ENCODE measurements at regions not wholly inside any gene's neighbourhood (a gene's known extent, or its start where the extent isn't known, plus 50 kb on each side); places are given as distances from the start of the nearest gene placed in this dataset.

DNA sequence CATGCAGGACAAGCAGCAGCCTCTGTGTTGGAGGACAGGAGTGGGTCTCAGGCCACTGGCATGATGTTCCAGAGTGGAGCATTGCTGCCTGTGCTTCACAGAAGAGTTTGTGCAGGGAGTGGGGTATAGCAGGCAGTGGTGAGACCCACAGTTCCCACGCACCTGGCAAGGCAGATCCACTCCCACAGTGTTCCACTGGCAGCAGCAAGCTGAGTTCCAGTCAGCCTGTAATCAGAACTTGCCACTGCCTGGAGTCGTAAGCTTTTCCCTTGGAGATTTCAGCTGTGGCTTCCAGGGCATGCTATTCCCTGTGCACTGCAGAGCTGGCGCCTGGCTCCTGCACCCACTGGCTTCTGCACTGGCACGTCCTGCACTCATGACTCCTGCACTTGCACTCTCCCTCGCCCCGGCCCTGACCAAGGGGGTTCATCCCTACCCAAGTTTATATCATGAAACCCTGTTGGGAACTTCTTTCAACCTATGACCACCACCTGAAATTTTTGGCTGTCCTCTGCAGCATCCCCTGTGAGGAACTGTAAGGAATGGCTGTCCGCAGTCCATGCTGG is 1144.3 kb downstream of the RAPGEF2 start:
- no peak for TF ChIP-seq CTCF (IDR thresholded peaks at IDR 0.05; ENCODE audit: low read length)
- no peak for TF ChIP-seq EZH2phosphoT487 (IDR thresholded peaks at IDR 0.05; ENCODE audit: low read length)
- TF ChIP-seq EZH2 (optimal IDR thresholded peaks at IDR 0.05; ENCODE audit: low read depth, low read length): no peak

All from MM.1S (cell line).